Chondrocyte (in vitro differentiated cells): ENCODE measurements at regions not wholly inside any gene's neighbourhood (a gene's known extent, or its start where the extent isn't known, plus 50 kb on each side); places are given as distances from the start of the nearest gene placed in this dataset.

ENCODE experiments used
- DNase-seq: peaks from one replicate; pipeline ENCODE4 v3.0.0; 2021; ENCODE audit warnings: mixed read lengths, low spot score
- H3K27ac Mint-ChIP-seq: one replicate; pipeline ENCODE4 v1.8.0; 2021; ENCODE audit warnings: mild to moderate bottlenecking, moderate library complexity, mixed read lengths; ENCODE audit not compliant: unreplicated experiment
- H3K27me3 Mint-ChIP-seq: 2 replicates; pipeline ENCODE4 v1.8.0; 2021; ENCODE audit warnings: low read depth, mixed read lengths
- H3K36me3 Mint-ChIP-seq: 2 replicates; pipeline ENCODE4 v1.8.0; 2021; ENCODE audit warnings: low read depth, mixed read lengths
- H3K4me1 Mint-ChIP-seq: 2 replicates; pipeline ENCODE4 v1.8.0; 2021; ENCODE audit warnings: low read depth, mild to moderate bottlenecking, mixed read lengths
- H3K4me3 Mint-ChIP-seq: one replicate; pipeline ENCODE4 v1.8.0; 2021; ENCODE audit warnings: mild to moderate bottlenecking, moderate library complexity, mixed read lengths; ENCODE audit not compliant: unreplicated experiment
- H3K9me3 Mint-ChIP-seq: 2 replicates; pipeline ENCODE4 v1.8.0; 2021; ENCODE audit warnings: low read depth, mixed read lengths
- CTCF ChIP-seq: fragments of 200-600 bp; sonication (generic); IDR thresholded peaks from 2 replicates; pipeline ENCODE4 v1.5.0; 2021; ENCODE audit warnings: antibody characterized with exemption, mild to moderate bottlenecking, moderate library complexity

GRCh38 chr16:14351647-14352046 is 278.4 kb downstream of the PARN start:
- Mint-ChIP-seq H3K27ac (no peak overlapping the region), H3K4me1 (peaks cover 6% of the 10 kb centered on the region), H3K27me3 (no peaks in the 10 kb centered on the region), H3K4me3 (no peak overlapping the region), H3K36me3 (peaks cover under 1% of the 10 kb centered on the region), H3K9me3 (peaks cover under 1% of the 10 kb centered on the region)
- no peak for DNase-seq
- no peak for TF ChIP-seq CTCF

- no peak for TF ChIP-seq CTCF
- no peak overlapping the region for H3K27ac Mint-ChIP-seq
- DNase-seq = no peak
- peaks cover 7% of the 10 kb centered on the region for H3K36me3 Mint-ChIP-seq
- H3K9me3 Mint-ChIP-seq = peaks cover 8% of the 10 kb centered on the region
- H3K4me1 Mint-ChIP-seq = peaks cover 6% of the 10 kb centered on the region
- H3K27me3 Mint-ChIP-seq = no peaks in the 10 kb centered on the region
- H3K4me3 Mint-ChIP-seq = no peak overlapping the region
Measured at GRCh38 chr16:14350626-14351025, 279.4 kb downstream of the PARN start.

GRCh38 chr16:14350081-14350480 is 279.0 kb downstream of the MRTFB start:
- H3K9me3 Mint-ChIP-seq = peaks cover 8% of the 10 kb centered on the region
- H3K36me3 Mint-ChIP-seq = peaks cover 7% of the 10 kb centered on the region
- no peaks in the 10 kb centered on the region for H3K27me3 Mint-ChIP-seq
- DNase-seq = no peak
- peaks cover 5% of the 10 kb centered on the region for H3K4me1 Mint-ChIP-seq
- H3K27ac Mint-ChIP-seq = no peak overlapping the region
- no peak for TF ChIP-seq CTCF
- no peak overlapping the region for H3K4me3 Mint-ChIP-seq

- DNase-seq = no peak
- peaks cover 8% of the 10 kb centered on the region for H3K9me3 Mint-ChIP-seq
- no peak for TF ChIP-seq CTCF
- no peaks in the 10 kb centered on the region for H3K4me1 Mint-ChIP-seq
- H3K36me3 Mint-ChIP-seq = peaks cover 11% of the 10 kb centered on the region
- no peak overlapping the region for H3K27ac Mint-ChIP-seq
- H3K4me3 Mint-ChIP-seq = no peak overlapping the region
- H3K27me3 Mint-ChIP-seq = no peaks in the 10 kb centered on the region
Measured at GRCh38 chr16:14347706-14348105, 276.6 kb downstream of the MRTFB start.

GRCh38 chr16:14346278-14347142 is 275.4 kb downstream of the MRTFB start:
- H3K4me1 Mint-ChIP-seq = no peaks in the 10 kb centered on the region
- H3K9me3 Mint-ChIP-seq = peaks cover 8% of the 10 kb centered on the region
- no peaks in the 10 kb centered on the region for H3K27me3 Mint-ChIP-seq
- TF ChIP-seq CTCF = no peak
- no peak overlapping the region for H3K27ac Mint-ChIP-seq
- H3K4me3 Mint-ChIP-seq = no peak overlapping the region
- DNase-seq = no peak
- peaks cover 12% of the 10 kb centered on the region for H3K36me3 Mint-ChIP-seq
